HG03095 (cell line): ENCODE measurements at regions not wholly inside any gene's neighbourhood (a gene's known extent, or its start where the extent isn't known, plus 50 kb on each side); places are given as distances from the start of the nearest gene placed in this dataset.
"Not testable (repeated sequence)": the region's sequence is repeated elsewhere in the genome, so short reads cannot be mapped to it uniquely, and the experiment has no call there.

Experiments used
- ATAC-seq: cut with Tn5 transposase; IDR thresholded peaks from one replicate; pipeline ENCODE4 v1.9.1; 2021; ENCODE audit warnings: moderate library complexity; ENCODE audit not compliant: unreplicated experiment

DNA sequence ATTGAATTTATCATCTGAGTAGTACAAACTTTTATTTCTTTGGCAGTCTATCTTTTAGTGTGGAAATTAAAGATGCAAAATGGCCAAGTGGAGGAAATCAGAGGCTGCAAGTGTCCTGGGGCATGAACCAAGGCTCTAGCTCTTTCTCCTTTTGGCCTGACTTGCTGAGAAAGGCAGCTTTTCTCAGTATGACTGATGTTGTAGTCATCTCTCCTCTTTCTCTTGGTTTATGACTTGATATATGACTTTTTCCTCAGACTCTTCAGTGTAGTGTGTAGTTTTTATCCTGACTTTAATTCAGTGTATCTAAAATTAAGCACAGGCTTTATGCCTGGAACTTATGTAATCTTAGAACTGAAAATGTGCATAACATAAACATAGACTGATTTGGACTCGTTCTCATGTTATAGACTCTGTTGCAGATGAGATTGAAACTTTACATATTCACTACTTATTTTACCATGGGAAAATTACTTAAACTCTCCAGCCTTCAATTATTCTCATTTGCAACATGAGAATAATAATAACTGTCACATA, 65.7 kb downstream of the SLITRK5 start:
- no peak for ATAC-seq

DNA sequence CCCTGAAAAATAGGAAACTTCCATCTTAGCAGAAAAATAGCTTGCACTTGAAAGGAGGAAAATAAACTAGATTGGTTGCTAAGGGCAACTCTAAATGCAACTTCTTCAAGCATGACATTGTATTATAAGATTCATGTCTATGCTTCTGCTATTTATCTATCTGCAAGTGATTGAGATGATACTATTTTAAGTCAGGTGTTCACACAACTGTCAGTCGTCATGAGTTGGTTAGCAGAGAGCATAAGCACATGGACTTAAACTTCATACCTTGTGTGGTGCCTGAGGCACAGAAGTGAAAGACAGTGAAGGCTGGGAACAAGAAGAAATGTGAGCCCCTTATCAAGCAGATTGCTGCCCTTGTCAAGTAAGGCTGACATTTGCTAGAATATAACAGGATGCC, 82.9 kb downstream of the SLITRK5 start:
- no peak for ATAC-seq

GRCh38 chr13:87769445-87769844, 98.3 kb downstream of the SLITRK5 start:
- ATAC-seq, result no peak

GRCh38 chr13:87777387-87777786, 106.2 kb downstream of the SLITRK5 start:
- ATAC-seq, result no peak

- no peak for ATAC-seq
Measured at GRCh38 chr13:87778128-87778527, 107.0 kb downstream of the SLITRK5 start.

- no peak for ATAC-seq
Measured at GRCh38 chr13:87779426-87779825, 108.3 kb downstream of the SLITRK5 start.

DNA sequence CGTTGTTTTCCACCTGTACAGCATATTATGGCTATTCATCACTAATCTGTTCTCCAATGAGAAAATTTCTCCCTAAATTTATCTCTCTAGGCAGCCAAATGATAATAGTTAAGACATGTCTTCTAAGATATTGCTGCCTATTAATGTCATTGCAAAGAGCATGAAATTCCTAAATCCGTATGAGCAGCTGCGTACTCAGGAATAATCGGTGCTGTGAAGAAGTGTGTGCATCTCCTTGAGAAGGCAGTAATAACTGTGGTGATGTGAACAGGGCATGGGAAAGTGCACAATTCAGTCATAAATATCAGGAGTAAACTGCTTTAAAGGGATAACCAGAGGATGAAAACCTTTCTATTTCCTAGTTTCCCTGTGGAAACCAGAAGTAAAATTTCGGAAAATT, 112.2 kb downstream of the SLITRK5 start:
- no peak for ATAC-seq

- no peak for ATAC-seq
Measured at GRCh38 chr13:87788363-87788762, 117.2 kb downstream of the SLITRK5 start.

- ATAC-seq, result no peak
Measured at GRCh38 chr13:87792878-87793277, 121.7 kb downstream of the SLITRK5 start.

GRCh38 chr13:87798536-87798935, 127.4 kb downstream of the SLITRK5 start:
- ATAC-seq, result no peak

GRCh38 chr13:87810391-87810801, 139.2 kb downstream of the SLITRK5 start:
- no peak for ATAC-seq

GRCh38 chr13:87810920-87811344, 139.8 kb downstream of the SLITRK5 start:
- no peak for ATAC-seq

- no peak for ATAC-seq
Measured at GRCh38 chr13:87814403-87814802, 143.2 kb downstream of the SLITRK5 start.

DNA sequence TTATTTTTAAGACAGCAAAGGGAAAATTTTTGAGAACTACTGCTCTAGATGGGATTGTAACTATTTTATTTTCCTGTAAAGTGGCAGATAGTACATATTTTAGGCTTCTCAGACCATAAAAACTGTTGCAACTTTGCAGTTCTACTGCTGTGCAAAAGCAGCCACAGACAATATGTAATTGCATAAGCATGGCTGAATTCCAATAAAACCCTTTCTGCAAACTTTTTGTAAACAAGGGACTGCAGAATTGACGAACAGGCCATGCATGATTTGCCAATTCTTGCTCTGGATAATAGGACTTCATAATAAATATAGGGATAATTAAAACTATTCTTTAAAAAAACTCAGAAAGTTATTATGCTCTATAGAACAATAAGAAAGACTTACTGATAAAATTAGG, 149.1 kb downstream of the SLITRK5 start:
- ATAC-seq, result no peak

- ATAC-seq, result no peak
Measured at GRCh38 chr13:87821512-87821911, 150.3 kb downstream of the SLITRK5 start.

GRCh38 chr13:87826301-87826700, 155.1 kb downstream of the SLITRK5 start:
- ATAC-seq, result not testable (repeated sequence)

- no peak for ATAC-seq
Measured at GRCh38 chr13:87827479-87827878, 156.3 kb downstream of the SLITRK5 start.

DNA sequence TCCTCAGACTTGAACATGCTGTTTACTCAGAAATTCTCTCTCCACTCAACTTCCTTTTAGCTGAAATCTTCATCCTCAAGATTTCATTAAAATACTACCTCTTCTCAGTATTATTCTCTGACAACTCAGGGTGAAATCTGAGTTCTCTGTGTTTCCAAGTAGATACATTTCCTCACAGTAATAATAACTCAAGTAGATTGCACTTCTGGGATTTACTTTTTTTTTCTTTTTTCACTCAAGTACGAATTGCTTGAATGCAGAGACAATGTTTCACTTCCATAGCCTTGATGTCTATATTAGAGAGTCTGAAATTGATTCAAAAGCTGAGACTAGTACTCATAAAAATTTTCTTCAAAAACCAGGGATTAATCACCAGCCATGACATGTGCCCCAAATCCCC, 166.4 kb downstream of the SLITRK5 start:
- no peak for ATAC-seq

DNA sequence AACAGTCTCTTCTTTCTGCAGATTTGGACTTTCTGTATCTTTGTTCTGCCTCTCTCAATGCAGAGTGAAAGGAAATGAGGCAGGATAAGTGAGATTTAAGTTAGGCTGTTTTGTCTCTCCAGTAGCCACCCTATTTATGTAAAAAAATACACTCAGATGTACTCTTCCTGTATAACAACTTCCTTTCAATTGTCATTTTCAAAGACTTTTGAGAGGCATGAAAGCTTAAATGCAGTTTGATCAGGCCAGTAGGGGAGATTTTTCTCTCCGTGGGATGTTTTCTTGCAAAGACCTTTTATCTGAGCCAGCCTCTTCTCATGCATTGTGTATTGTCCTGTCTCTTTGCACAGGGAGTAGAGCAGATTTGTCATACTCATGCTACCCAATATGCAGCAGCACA, 166.8 kb downstream of the SLITRK5 start:
- ATAC-seq, result no peak

GRCh38 chr13:87851410-87851809, 180.2 kb downstream of the SLITRK5 start:
- no peak for ATAC-seq

DNA sequence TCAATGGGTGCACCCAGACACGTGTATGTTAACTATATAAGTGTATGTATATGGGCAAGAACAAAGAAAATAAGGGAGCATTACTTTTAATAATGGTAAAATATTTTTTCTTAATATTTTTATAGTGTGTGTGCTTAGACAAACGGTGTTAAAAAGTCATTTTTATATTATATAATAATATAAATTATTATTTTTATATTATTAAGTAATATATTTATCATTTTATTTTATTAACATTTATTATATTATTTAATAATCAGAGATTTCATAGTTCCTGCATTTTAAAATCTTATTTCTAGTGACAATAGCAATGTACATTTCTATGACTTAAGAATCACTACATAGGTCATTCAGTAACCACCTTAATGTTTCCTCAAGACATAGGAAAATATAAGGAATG, 184.4 kb downstream of the SLITRK5 start:
- ATAC-seq, result no peak

DNA sequence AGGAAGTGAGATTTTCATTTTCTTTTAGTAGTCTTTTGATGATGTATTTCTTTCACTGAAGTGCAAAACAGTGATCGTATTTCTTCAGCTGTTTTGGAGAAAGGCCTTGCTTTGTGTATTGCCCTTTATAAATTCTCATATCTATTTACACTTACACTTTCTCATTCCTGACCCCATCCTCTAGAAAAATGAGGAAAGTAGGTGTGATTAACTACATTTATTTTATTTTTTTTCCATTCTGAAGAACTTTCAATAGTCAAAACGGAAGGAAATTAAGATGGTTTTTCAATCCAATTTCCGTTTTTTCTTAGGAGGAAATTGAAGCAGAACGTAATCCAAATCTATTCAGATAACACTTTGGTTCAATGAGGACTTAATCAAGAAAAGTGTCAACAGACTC, 188.1 kb downstream of the SLITRK5 start:
- ATAC-seq, result no peak

- no peak for ATAC-seq
Measured at GRCh38 chr13:87867426-87867825, 196.3 kb downstream of the SLITRK5 start.

DNA sequence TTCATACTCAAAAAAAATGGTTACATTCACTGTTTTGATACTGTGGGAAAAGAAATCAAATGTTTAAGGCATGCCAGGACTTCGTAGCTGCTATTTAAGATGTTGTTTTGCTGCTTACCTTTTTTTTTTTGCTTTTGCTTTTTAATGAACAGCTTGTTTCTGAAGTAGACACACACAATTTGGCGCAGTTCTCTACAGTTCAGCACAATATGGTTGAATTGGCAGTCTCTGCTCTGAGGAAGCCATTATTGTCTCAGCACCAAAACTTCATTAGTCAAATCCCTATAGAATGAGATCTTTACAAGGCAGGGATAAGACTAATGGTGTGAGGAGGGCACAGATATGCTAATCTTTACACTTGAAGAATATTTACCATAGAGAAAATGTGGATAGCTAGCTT, 197.6 kb downstream of the SLITRK5 start:
- ATAC-seq, result no peak
